ENCODE measurements at regions not wholly inside any gene's neighbourhood (a gene's known extent, or its start where the extent isn't known, plus 50 kb on each side); places are given as distances from the start of the nearest gene placed in this dataset.
"Not testable (repeated sequence)": the region's sequence is repeated elsewhere in the genome, so short reads cannot be mapped to it uniquely, and the experiment has no call there.

DNA sequence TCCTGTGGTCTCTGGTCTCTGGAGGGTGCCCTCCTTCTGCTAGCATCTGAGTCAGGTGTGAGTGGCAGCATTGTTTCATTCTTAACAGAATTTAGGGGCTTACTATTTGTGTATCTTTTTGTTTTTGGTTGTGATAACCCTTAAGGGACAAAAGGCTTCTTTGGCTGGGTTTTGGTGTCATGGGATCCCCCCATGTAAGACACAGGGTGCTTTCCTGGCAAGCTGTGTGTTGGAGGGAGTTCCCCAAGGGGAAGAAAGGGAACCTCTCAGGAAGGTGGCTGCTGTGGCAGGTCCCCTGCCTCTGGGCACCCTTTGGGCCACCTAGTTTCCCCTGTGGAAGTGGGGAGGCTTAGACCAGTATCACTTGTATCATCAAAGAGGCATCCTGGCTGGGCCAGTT is 4459.6 kb upstream of the OR11H1 start:
- not testable (repeated sequence) for TF ChIP-seq TBL1XR1 (IDR thresholded peaks at IDR 0.05; ENCODE audit: low read depth, low read length); MTA3 (IDR thresholded peaks at IDR 0.05; ENCODE audit: borderline replicate concordance, low read length)

Data from GM12878 (cell line).